Cardiac muscle cell (in vitro differentiated cells and primary cell): ENCODE measurements at regions not wholly inside any gene's neighbourhood (a gene's known extent, or its start where the extent isn't known, plus 50 kb on each side); places are given as distances from the start of the nearest gene placed in this dataset.

ENCODE experiments used
- DNase-seq, 2 donors: peaks; one replicate each; pipeline versions ENCODE4 v3.0.0 to v3.0.0-alpha.2; 2010 to 2017; ENCODE audit warnings: low read depth in 1 of 2, low spot score in 1 of 2
- H3K27ac ChIP-seq: fragments of 200-600 bp; sonication (generic); 2 replicates; pipeline ENCODE4 v1.5.1; 2016
- H3K27me3 ChIP-seq: fragments of 200-600 bp; sonication (generic); 2 replicates; pipeline ENCODE4 v1.6.0; 2016; ENCODE audit warnings: control low read depth
- H3K36me3 ChIP-seq: fragments of 200-600 bp; sonication (generic); 2 replicates; pipeline ENCODE4 v1.5.1; 2016; ENCODE audit warnings: control low read depth
- H3K4me1 ChIP-seq: fragments of 200-600 bp; sonication (generic); 2 replicates; pipeline ENCODE4 v1.8.1; 2017; ENCODE audit warnings: low read depth, mild to moderate bottlenecking, mixed run types
- H3K4me3 ChIP-seq: fragments of 200-600 bp; sonication (generic); 2 replicates; pipeline ENCODE4 v1.5.1; 2016; ENCODE audit warnings: mild to moderate bottlenecking
- H3K9me3 ChIP-seq: fragments of 200-600 bp; sonication (generic); 2 replicates; pipeline ENCODE4 v1.5.1; 2017; ENCODE audit warnings: low read depth, mild to moderate bottlenecking, control low read depth
- CTCF ChIP-seq: IDR thresholded peaks from 2 replicates; pipeline ENCODE4 v1.5.1; 2012; ENCODE audit warnings: low read depth, mild to moderate bottlenecking, low read length

GRCh38 chr4:126563389-126563788 lies 1069.4 kb upstream of the INTU start:
- Histone ChIP-seq H3K9me3 (no peaks in the 10 kb centered on the region), H3K27me3 (no peaks in the 10 kb centered on the region), H3K36me3 (no peaks in the 10 kb centered on the region), H3K27ac (no peak overlapping the region), H3K4me1 (no peaks in the 10 kb centered on the region), H3K4me3 (no peak overlapping the region)
- TF ChIP-seq CTCF = no peak
- DNase-seq = no peak

- Histone ChIP-seq H3K36me3 (no peaks in the 10 kb centered on the region), H3K27ac (no peak overlapping the region)
- TF ChIP-seq CTCF = no peak
Observed at GRCh38 chr4:126564283-126564854, 1068.4 kb upstream of the INTU start.

GRCh38 chr4:126568652-126569570 lies 1063.8 kb upstream of the INTU start:
- Histone ChIP-seq H3K27me3 (no peaks in the 10 kb centered on the region), H3K9me3 (no peaks in the 10 kb centered on the region), H3K4me1 (no peaks in the 10 kb centered on the region), H3K27ac (no peak overlapping the region), H3K36me3 (no peaks in the 10 kb centered on the region), H3K4me3 (no peak overlapping the region)
- DNase-seq = no peak
- TF ChIP-seq CTCF = no peak

More at GRCh38 chr4:126564283-126564854, 1068.4 kb upstream of the INTU start:
- no peak for DNase-seq
- Histone ChIP-seq H3K27me3 (no peaks in the 10 kb centered on the region), H3K4me1 (no peaks in the 10 kb centered on the region), H3K4me3 (no peak overlapping the region), H3K9me3 (no peaks in the 10 kb centered on the region)

GRCh38 chr4:126572264-126572663 lies 1060.5 kb upstream of the INTU start:
- TF ChIP-seq CTCF = no peak
- Histone ChIP-seq H3K4me3 (no peak overlapping the region), H3K9me3 (no peaks in the 10 kb centered on the region), H3K27ac (no peak overlapping the region), H3K27me3 (no peaks in the 10 kb centered on the region), H3K4me1 (no peaks in the 10 kb centered on the region), H3K36me3 (no peaks in the 10 kb centered on the region)
- DNase-seq = no peak

GRCh38 chr4:126582737-126583136 lies 1050.0 kb upstream of the INTU start:
- Histone ChIP-seq H3K27me3 (no peaks in the 10 kb centered on the region), H3K9me3 (no peaks in the 10 kb centered on the region), H3K36me3 (no peaks in the 10 kb centered on the region), H3K4me1 (no peaks in the 10 kb centered on the region), H3K4me3 (no peak overlapping the region), H3K27ac (no peak overlapping the region)
- peak; percentile 19 for TF ChIP-seq CTCF
- DNase-seq = no peak
